ENCODE measurements at regions not wholly inside any gene's neighbourhood (a gene's known extent, or its start where the extent isn't known, plus 50 kb on each side); places are given as distances from the start of the nearest gene placed in this dataset.
"Not testable (repeated sequence)": the region's sequence is repeated elsewhere in the genome, so short reads cannot be mapped to it uniquely, and the experiment has no call there.

DNA sequence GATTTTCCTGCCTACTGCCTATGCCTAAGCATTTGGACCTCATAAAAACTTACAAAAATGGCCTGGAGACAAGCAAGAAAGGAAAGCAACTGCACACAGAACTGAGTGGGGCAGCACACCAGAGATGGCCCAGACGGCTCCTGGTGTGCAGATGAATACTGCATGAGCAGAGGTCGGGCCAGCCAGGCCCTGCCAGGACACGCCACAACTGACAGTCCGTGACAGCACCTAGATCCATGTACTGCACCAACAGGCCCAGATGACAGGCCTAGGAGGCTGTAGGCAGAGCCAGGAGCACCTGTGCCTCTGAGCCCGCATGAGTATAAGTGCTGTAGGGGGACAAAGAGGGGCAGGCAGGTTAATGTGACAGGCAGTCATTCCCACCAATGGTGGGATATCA, 160.2 kb downstream of the IGLL1 start:
- Histone ChIP-seq H3K9me3 (ENCODE audit: control insufficient read depth, low read depth, low read length) (no peaks in the 10 kb centered on the region), H3K4me1 (ENCODE audit: control insufficient read depth, insufficient read depth, low read length) (no peaks in the 10 kb centered on the region), H3K4me3 (ENCODE audit: low read length) (no peak overlapping the region), H3K27me3 (ENCODE audit: control insufficient read depth, insufficient read depth, low read length) (no peaks in the 10 kb centered on the region), H3K27ac (ENCODE audit: low read length) (no peak overlapping the region), H3K36me3 (ENCODE audit: control insufficient read depth, insufficient read depth, low read length) (no peaks in the 10 kb centered on the region)
- no CpG with 5 or more reads among the region's 5 CpGs for WGBS (ENCODE audit: insufficient coverage, low lambda C conversion rate)
- DNase-seq: no peak

GRCh38 chr22:23419171-23419570, 160.9 kb downstream of the IGLL1 start:
- Histone ChIP-seq H3K27ac (ENCODE audit: low read length) (no peak overlapping the region), H3K9me3 (ENCODE audit: control insufficient read depth, low read depth, low read length) (no peaks in the 10 kb centered on the region), H3K36me3 (ENCODE audit: control insufficient read depth, insufficient read depth, low read length) (no peaks in the 10 kb centered on the region), H3K4me1 (ENCODE audit: control insufficient read depth, insufficient read depth, low read length) (no peaks in the 10 kb centered on the region), H3K27me3 (ENCODE audit: control insufficient read depth, insufficient read depth, low read length) (no peaks in the 10 kb centered on the region), H3K4me3 (ENCODE audit: low read length) (no peak overlapping the region)
- no peak for DNase-seq
- WGBS (ENCODE audit: insufficient coverage, low lambda C conversion rate): 80% methylated on average over 1 of the region's 4 CpGs

DNA sequence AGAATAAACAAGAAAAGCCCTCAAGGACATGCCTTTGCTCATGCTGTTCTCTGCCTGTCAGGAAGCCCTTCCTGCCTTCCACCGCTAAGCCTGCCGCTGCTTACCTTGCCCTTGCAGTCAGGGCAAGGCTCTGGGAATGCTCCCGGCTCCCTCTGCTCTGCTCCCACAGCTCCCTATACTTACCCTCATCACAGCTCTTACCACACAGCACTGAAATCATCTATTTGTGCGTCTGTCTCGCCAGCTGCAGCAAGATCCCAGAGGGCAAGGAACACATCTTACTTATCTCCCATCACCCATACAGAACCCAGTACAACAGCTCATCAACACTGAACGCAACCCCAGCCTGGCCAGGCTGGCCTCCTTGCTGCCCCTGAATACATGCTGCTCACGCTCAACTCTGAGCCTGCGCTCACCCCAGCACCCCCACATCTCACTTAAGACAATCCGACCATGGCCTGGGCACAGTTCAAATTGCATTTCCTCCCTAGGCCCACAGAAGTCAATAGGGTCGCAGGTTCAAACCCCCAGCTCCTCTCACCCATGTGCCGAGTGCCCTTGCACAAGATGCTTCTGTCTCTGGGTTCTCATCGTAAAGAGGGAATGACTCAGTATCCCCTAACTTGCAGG, 161.8 kb downstream of the IGLL1 start:
- no peaks in the 10 kb centered on the region for H3K36me3 ChIP-seq (ENCODE audit: control insufficient read depth, insufficient read depth, low read length)
- no peaks in the 10 kb centered on the region for H3K27me3 ChIP-seq (ENCODE audit: control insufficient read depth, insufficient read depth, low read length)
- no peak for DNase-seq
- no peaks in the 10 kb centered on the region for H3K9me3 ChIP-seq (ENCODE audit: control insufficient read depth, low read depth, low read length)
- no peak overlapping the region for H3K27ac ChIP-seq (ENCODE audit: low read length)
- no CpG with 5 or more reads among the region's 12 CpGs for WGBS (ENCODE audit: insufficient coverage, low lambda C conversion rate)
- H3K4me3 ChIP-seq (ENCODE audit: low read length): no peak overlapping the region
- no peaks in the 10 kb centered on the region for H3K4me1 ChIP-seq (ENCODE audit: control insufficient read depth, insufficient read depth, low read length)

DNA sequence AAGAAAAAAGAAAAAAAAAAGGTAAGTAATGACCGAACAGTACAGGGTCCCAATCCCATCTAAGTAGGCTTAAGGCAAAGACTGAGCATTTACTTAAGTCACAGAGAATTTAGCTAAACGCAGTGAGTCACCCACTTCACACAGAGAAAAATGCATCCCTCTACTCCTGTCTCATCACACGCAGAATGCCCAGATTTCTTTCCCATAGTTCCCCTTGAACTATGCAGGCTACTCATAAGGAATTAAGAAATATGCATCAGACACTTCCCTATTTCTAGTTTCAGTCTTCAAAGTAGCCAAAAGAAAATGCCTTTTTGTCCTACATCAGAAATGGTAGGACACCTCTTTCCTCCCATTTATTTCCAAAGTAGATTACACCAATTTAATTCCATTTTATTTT, 162.8 kb downstream of the IGLL1 start:
- not testable (repeated sequence) for H3K36me3 ChIP-seq (ENCODE audit: control insufficient read depth, insufficient read depth, low read length); H3K9me3 ChIP-seq (ENCODE audit: control insufficient read depth, low read depth, low read length); H3K27ac ChIP-seq (ENCODE audit: low read length); DNase-seq; H3K27me3 ChIP-seq (ENCODE audit: control insufficient read depth, insufficient read depth, low read length); H3K4me1 ChIP-seq (ENCODE audit: control insufficient read depth, insufficient read depth, low read length); H3K4me3 ChIP-seq (ENCODE audit: low read length)
- WGBS (ENCODE audit: insufficient coverage, low lambda C conversion rate): 100% methylated on average over 1 of the region's 3 CpGs

- H3K4me3 ChIP-seq (ENCODE audit: low read length); H3K27ac ChIP-seq (ENCODE audit: low read length); H3K27me3 ChIP-seq (ENCODE audit: control insufficient read depth, insufficient read depth, low read length); H3K4me1 ChIP-seq (ENCODE audit: control insufficient read depth, insufficient read depth, low read length); H3K9me3 ChIP-seq (ENCODE audit: control insufficient read depth, low read depth, low read length); H3K36me3 ChIP-seq (ENCODE audit: control insufficient read depth, insufficient read depth, low read length); DNase-seq: not testable (repeated sequence)
- WGBS (ENCODE audit: insufficient coverage, low lambda C conversion rate): no CpG with 5 or more reads among the region's 8 CpGs
These were observed 163.9 kb downstream of the IGLL1 start for GRCh38 chr22:23416169-23416690.

DNA sequence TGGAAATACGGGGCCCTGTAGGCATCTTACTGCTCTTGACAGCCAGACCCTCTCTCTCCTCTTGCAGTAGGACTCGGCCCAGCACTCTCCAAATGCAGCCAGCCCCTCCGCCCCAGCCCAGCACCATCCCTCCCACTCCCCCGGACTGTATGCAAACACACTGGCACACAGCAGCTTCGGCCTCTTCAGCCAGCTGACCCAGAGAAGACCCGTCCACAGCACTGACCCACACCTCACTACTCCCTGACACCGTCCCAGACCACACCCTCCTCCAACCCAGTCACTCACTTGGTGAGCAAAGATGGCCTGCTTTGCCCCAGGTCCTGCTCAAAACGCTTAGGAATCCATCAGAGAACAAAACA, 164.6 kb downstream of the IGLL1 start:
- H3K4me1 ChIP-seq (ENCODE audit: control insufficient read depth, insufficient read depth, low read length): no peaks in the 10 kb centered on the region
- H3K27me3 ChIP-seq (ENCODE audit: control insufficient read depth, insufficient read depth, low read length): no peaks in the 10 kb centered on the region
- DNase-seq: no peak
- H3K9me3 ChIP-seq (ENCODE audit: control insufficient read depth, low read depth, low read length): no peaks in the 10 kb centered on the region
- no peak overlapping the region for H3K4me3 ChIP-seq (ENCODE audit: low read length)
- no peak overlapping the region for H3K27ac ChIP-seq (ENCODE audit: low read length)
- H3K36me3 ChIP-seq (ENCODE audit: control insufficient read depth, insufficient read depth, low read length): no peaks in the 10 kb centered on the region
- no CpG with 5 or more reads among the region's 8 CpGs for WGBS (ENCODE audit: insufficient coverage, low lambda C conversion rate)

DNA sequence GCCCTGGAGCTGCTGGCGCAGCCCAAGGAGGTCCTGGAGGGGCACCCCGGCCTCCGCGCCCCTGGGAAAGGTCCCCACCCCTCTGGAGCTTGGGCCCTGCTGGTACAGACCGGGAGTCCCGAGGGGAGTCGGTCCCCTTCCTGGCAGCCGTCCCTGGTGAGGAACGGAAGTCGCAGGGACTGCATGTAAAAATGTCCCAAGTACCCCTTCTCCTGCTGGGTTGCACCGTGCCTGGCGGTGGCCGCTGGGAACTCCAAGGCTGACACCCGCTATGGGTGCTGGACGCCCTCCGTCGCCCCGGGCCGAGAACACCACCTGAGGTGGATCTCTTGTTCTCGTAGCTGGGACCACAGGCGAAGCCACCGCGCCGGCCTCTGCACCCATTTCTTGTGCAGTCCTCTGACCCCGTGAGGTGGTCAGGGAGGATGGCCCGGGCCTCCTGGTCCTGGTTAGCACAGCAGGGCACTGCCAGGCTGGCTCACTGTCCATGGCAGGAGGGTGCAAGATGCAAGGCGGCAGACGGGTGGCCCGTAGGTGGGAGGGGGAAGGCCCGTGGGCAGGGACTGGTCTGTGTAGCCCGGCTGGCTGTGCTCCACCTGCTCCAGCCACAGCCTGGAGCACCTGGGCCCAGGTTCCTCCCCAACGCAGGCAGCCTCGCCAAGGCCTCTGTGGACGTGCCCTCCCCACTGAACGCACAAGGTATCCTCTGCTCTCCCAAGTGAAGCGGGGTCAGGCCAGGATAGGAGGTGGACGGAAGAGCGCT, 165.2 kb downstream of the IGLL1 start:
- Histone ChIP-seq H3K9me3 (ENCODE audit: control insufficient read depth, low read depth, low read length) (no peaks in the 10 kb centered on the region), H3K36me3 (ENCODE audit: control insufficient read depth, insufficient read depth, low read length) (no peaks in the 10 kb centered on the region), H3K4me3 (ENCODE audit: low read length) (no peak overlapping the region), H3K27ac (ENCODE audit: low read length) (no peak overlapping the region), H3K4me1 (ENCODE audit: control insufficient read depth, insufficient read depth, low read length) (no peaks in the 10 kb centered on the region), H3K27me3 (ENCODE audit: control insufficient read depth, insufficient read depth, low read length) (no peaks in the 10 kb centered on the region)
- no peak for DNase-seq
- WGBS (ENCODE audit: insufficient coverage, low lambda C conversion rate): no CpG with 5 or more reads among the region's 38 CpGs

GRCh38 chr22:23411739-23412138, 168.4 kb downstream of the IGLL1 start:
- Histone ChIP-seq H3K27ac (ENCODE audit: low read length) (no peak overlapping the region), H3K27me3 (ENCODE audit: control insufficient read depth, insufficient read depth, low read length) (no peaks in the 10 kb centered on the region), H3K36me3 (ENCODE audit: control insufficient read depth, insufficient read depth, low read length) (no peaks in the 10 kb centered on the region), H3K4me1 (ENCODE audit: control insufficient read depth, insufficient read depth, low read length) (no peaks in the 10 kb centered on the region), H3K4me3 (ENCODE audit: low read length) (no peak overlapping the region), H3K9me3 (ENCODE audit: control insufficient read depth, low read depth, low read length) (no peaks in the 10 kb centered on the region)
- no peak for DNase-seq

GRCh38 chr22:23410411-23410810, 169.7 kb downstream of the IGLL1 start:
- H3K27me3 ChIP-seq (ENCODE audit: control insufficient read depth, insufficient read depth, low read length): no peaks in the 10 kb centered on the region
- no peaks in the 10 kb centered on the region for H3K4me1 ChIP-seq (ENCODE audit: control insufficient read depth, insufficient read depth, low read length)
- no peak overlapping the region for H3K27ac ChIP-seq (ENCODE audit: low read length)
- no CpG with 5 or more reads among the region's 5 CpGs for WGBS (ENCODE audit: insufficient coverage, low lambda C conversion rate)
- H3K4me3 ChIP-seq (ENCODE audit: low read length): no peak overlapping the region
- H3K36me3 ChIP-seq (ENCODE audit: control insufficient read depth, insufficient read depth, low read length): no peaks in the 10 kb centered on the region
- H3K9me3 ChIP-seq (ENCODE audit: control insufficient read depth, low read depth, low read length): no peaks in the 10 kb centered on the region
- DNase-seq: no peak

GRCh38 chr22:23409976-23410375, 170.1 kb downstream of the IGLL1 start:
- no peak overlapping the region for H3K4me3 ChIP-seq (ENCODE audit: low read length)
- no peaks in the 10 kb centered on the region for H3K9me3 ChIP-seq (ENCODE audit: control insufficient read depth, low read depth, low read length)
- DNase-seq: no peak
- H3K36me3 ChIP-seq (ENCODE audit: control insufficient read depth, insufficient read depth, low read length): no peaks in the 10 kb centered on the region
- WGBS (ENCODE audit: insufficient coverage, low lambda C conversion rate): no CpG with 5 or more reads among the region's 8 CpGs
- H3K27ac ChIP-seq (ENCODE audit: low read length): no peak overlapping the region
- no peaks in the 10 kb centered on the region for H3K4me1 ChIP-seq (ENCODE audit: control insufficient read depth, insufficient read depth, low read length)
- H3K27me3 ChIP-seq (ENCODE audit: control insufficient read depth, insufficient read depth, low read length): no peaks in the 10 kb centered on the region

DNA sequence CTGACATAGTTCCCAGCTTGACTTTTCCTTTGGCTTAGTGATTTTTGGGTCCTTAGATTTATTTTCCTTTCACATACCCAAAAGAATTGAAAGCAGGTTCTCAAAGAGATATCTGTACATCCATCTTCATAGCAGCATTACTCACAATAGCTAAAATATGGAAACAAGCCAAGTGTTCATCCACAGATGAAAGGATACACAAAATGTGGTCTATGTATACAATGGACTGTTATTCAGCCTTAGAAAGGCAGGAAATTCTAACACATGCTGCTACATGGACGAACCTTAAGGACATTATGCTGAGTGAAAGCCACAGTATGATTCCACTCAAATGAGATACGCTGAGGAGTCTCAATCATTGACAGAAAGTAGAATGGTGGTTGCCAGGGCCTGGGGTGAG, 171.8 kb downstream of the IGLL1 start:
- 60% methylated on average over 1 of the region's 2 CpGs for WGBS (ENCODE audit: insufficient coverage, low lambda C conversion rate)
- Histone ChIP-seq H3K27ac (ENCODE audit: low read length) (no peak overlapping the region), H3K4me1 (ENCODE audit: control insufficient read depth, insufficient read depth, low read length) (no peaks in the 10 kb centered on the region), H3K9me3 (ENCODE audit: control insufficient read depth, low read depth, low read length) (no peaks in the 10 kb centered on the region), H3K27me3 (ENCODE audit: control insufficient read depth, insufficient read depth, low read length) (no peaks in the 10 kb centered on the region), H3K4me3 (ENCODE audit: low read length) (no peak overlapping the region), H3K36me3 (ENCODE audit: control insufficient read depth, insufficient read depth, low read length) (no peaks in the 10 kb centered on the region)
- DNase-seq: no peak
